ENCODE measurements at regions not wholly inside any gene's neighbourhood (a gene's known extent, or its start where the extent isn't known, plus 50 kb on each side); places are given as distances from the start of the nearest gene placed in this dataset.

GRCh38 chr2:16093639-16094529 is 153.5 kb downstream of the MYCN start:
- TF ChIP-seq CTCF (IDR thresholded peaks at IDR 0.05), result no peak
- TF ChIP-seq POLR2A (IDR thresholded peaks at IDR 0.05), result no peak
